ENCODE measurements at regions not wholly inside any gene's neighbourhood (a gene's known extent, or its start where the extent isn't known, plus 50 kb on each side); places are given as distances from the start of the nearest gene placed in this dataset.
A peak's percentile ranks its signal among the peaks of the same experiment; 100 is the strongest.

GRCh38 chr12:124406043-124406442 lies 111.2 kb downstream of the RFLNA start:
- TF ChIP-seq E2F4 (IDR thresholded peaks at IDR 0.05; ENCODE audit: low read depth, low read length) (no peak), ZBTB40 (IDR thresholded peaks at IDR 0.05; ENCODE audit: borderline replicate concordance) (peak; percentile 86)
- SMC1A ChIA-PET (ENCODE audit: uncharacterized antibody, unreplicated experiment) = no interaction called here
- H4K20me1 ChIP-seq (ENCODE audit: control insufficient read depth, insufficient read depth) = no peaks in the 10 kb centered on the region
- ATAC-seq (no peak), FAIRE-seq (no peak), DNase-seq (ENCODE audit: low read depth, low spot score) (no peak)
- peaks cover 3 to 26% of the 10 kb centered on the region in 2 experiments; a peak in 3 of 4 replicates for H3K36me3 ChIP-seq (ENCODE audit: control insufficient read depth in 2 of 2, insufficient read depth in 2 of 2, low read length in 1 of 2)
- H3K4me1 ChIP-seq (ENCODE audit: control insufficient read depth, insufficient read depth, low read length) = no peaks in the 10 kb centered on the region
- no peak overlapping the region for H2AFZ ChIP-seq (ENCODE audit: control insufficient read depth, low read depth, low read length)
- 84% methylated on average over 10 of the region's 10 CpGs for WGBS (ENCODE audit: insufficient coverage, insufficient replicate concordance, low lambda C conversion rate, missing lambda C conversion rate)
- no peak overlapping the region for H3K27ac ChIP-seq (ENCODE audit: control insufficient read depth, insufficient read depth)
- no peak overlapping the region for H3K4me2 ChIP-seq (ENCODE audit: control insufficient read depth, insufficient read depth)
- H3K4me3 ChIP-seq = no peak overlapping the region
- no TSS peak for BruUV-seq (replicated peaks)
- no peak overlapping the region for H3K9ac ChIP-seq (ENCODE audit: control insufficient read depth, insufficient read depth, low read length)
- no peaks in the 10 kb centered on the region for H3K9me3 ChIP-seq (replicated peaks; ENCODE audit: control insufficient read depth, insufficient read depth, low read length)
- no peaks in the 10 kb centered on the region for H3K27me3 ChIP-seq (replicated peaks in 1 of 2; ENCODE audit: control insufficient read depth in 2 of 2, insufficient read depth in 2 of 2, low read length in 1 of 2)
- CTCF ChIA-PET = no interaction called here
- intact Hi-C loops (cut with micrococcal nuclease; ENCODE audit: unreplicated experiment) = no loop called here
- RAD21 ChIA-PET (ENCODE audit: unreplicated experiment) = no interaction called here
- H3K79me2 ChIP-seq (ENCODE audit: control insufficient read depth, insufficient read depth, low read length) = no peaks in the 10 kb centered on the region
- POLR2A ChIA-PET = no interaction called here
- in situ Hi-C loops (cut with MboI) = no loop called here

Measured in GM12878 (cell line).